ENCODE measurements at regions not wholly inside any gene's neighbourhood (a gene's known extent, or its start where the extent isn't known, plus 50 kb on each side); places are given as distances from the start of the nearest gene placed in this dataset.

DNA sequence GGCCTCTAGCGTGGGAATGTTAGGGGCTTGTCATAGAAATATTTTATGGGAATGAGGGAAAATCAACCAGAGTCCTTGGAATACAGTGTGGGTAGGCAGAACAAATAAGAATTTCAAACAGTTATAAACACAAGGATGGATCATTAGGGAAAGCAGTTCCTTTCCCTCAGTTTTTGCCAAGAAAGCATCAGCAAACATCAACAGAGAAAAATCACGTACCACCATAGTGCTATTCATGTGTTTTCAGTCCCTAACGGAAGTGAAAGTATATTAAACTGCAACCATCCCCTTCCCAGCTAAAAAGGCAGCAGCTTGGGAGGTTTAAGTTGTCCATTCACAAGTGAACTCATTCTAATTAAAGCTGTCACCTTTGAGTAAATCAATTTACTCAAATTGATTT, 334.4 kb upstream of the PCDH18 start:
- H3K4me3 ChIP-seq (ENCODE audit: low read depth, low read length), result no peak overlapping the region
- ChIA-PET CTCF (no interaction called here), POLR2A (no interaction called here)
- no peak for TF ChIP-seq ZBTB49 (tag by site-specific recombination; IDR thresholded peaks at IDR 0.05; ENCODE audit: low read depth)
- no peak for TF ChIP-seq ZNF248 (tag by site-specific recombination; IDR thresholded peaks at IDR 0.05)
- no peak for TF ChIP-seq KLF10 (tag by site-specific recombination; IDR thresholded peaks at IDR 0.05)
- TF ChIP-seq, protein P1, sequence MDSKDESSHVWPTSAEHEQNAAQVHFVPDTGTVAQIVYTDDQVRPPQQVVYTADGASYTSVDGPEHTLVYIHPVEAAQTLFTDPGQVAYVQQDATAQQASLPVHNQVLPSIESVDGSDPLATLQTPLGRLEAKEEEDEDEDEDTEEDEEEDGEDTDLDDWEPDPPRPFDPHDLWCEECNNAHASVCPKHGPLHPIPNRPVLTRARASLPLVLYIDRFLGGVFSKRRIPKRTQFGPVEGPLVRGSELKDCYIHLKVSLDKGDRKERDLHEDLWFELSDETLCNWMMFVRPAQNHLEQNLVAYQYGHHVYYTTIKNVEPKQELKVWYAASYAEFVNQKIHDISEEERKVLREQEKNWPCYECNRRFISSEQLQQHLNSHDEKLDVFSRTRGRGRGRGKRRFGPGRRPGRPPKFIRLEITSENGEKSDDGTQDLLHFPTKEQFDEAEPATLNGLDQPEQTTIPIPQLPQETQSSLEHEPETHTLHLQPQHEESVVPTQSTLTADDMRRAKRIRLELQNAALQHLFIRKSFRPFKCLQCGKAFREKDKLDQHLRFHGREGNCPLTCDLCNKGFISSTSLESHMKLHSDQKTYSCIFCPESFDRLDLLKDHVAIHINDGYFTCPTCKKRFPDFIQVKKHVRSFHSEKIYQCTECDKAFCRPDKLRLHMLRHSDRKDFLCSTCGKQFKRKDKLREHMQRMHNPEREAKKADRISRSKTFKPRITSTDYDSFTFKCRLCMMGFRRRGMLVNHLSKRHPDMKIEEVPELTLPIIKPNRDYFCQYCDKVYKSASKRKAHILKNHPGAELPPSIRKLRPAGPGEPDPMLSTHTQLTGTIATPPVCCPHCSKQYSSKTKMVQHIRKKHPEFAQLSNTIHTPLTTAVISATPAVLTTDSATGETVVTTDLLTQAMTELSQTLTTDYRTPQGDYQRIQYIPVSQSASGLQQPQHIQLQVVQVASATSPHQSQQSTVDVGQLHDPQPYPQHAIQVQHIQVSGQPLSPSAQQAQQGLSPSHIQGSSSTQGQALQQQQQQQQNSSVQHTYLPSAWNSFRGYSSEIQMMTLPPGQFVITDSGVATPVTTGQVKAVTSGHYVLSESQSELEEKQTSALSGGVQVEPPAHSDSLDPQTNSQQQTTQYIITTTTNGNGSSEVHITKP (tag by site-specific recombination; IDR thresholded peaks at IDR 0.05), result no peak
- no peak for TF ChIP-seq ZNF140 (tag by site-specific recombination; IDR thresholded peaks at IDR 0.05)
- H3K27ac ChIP-seq (ENCODE audit: extremely low read depth, low read depth, low read length), result no peak overlapping the region
- no peaks in the 10 kb centered on the region for H3K9me3 ChIP-seq (ENCODE audit: control insufficient read depth, insufficient read depth, low read depth, low read length)
- no peaks in the 10 kb centered on the region for H3K36me3 ChIP-seq (ENCODE audit: control insufficient read depth in 2 of 2, insufficient read depth in 1 of 2, low read length in 2 of 2)
- H3K4me1 ChIP-seq (ENCODE audit: control insufficient read depth, insufficient read depth, low read length), result no peaks in the 10 kb centered on the region

GRCh38 chr4:137861682-137862081, 329.4 kb upstream of the PCDH18 start:
- no peak overlapping the region for H3K27ac ChIP-seq (ENCODE audit: extremely low read depth, low read depth, low read length)
- H3K4me3 ChIP-seq (ENCODE audit: low read depth, low read length), result no peak overlapping the region
- CTCF ChIA-PET, result interaction anchor here (0.9 to 1.1 kb wide), 2 partner anchors 8 to 737 kb away, joined by 3 read pairs; no protein-coding TSS in a partner anchor
- H3K4me1 ChIP-seq (ENCODE audit: control insufficient read depth, insufficient read depth, low read length), result no peaks in the 10 kb centered on the region
- TF ChIP-seq ZNF654 (tag by site-specific recombination; IDR thresholded peaks at IDR 0.05; ENCODE audit: low read depth) (peak; percentile 19), ZNF112 (tag by site-specific recombination; IDR thresholded peaks at IDR 0.05) (no peak)
- no peaks in the 10 kb centered on the region for H3K9me3 ChIP-seq (ENCODE audit: control insufficient read depth, insufficient read depth, low read depth, low read length)
- H3K36me3 ChIP-seq (ENCODE audit: control insufficient read depth in 2 of 2, insufficient read depth in 1 of 2, low read length in 2 of 2), result no peaks in the 10 kb centered on the region
- POLR2A ChIA-PET, result no interaction called here

GRCh38 chr4:137853424-137853823, 321.1 kb upstream of the PCDH18 start:
- POLR2A ChIA-PET, result no interaction called here
- H3K27ac ChIP-seq (ENCODE audit: extremely low read depth, low read depth, low read length), result no peak overlapping the region
- H3K4me3 ChIP-seq (ENCODE audit: low read depth, low read length), result no peak overlapping the region
- H3K36me3 ChIP-seq (ENCODE audit: control insufficient read depth in 2 of 2, insufficient read depth in 1 of 2, low read length in 2 of 2), result no peaks in the 10 kb centered on the region
- H3K9me3 ChIP-seq (ENCODE audit: control insufficient read depth, insufficient read depth, low read depth, low read length), result no peaks in the 10 kb centered on the region
- CTCF ChIA-PET, result interaction anchor here (1.0 kb wide), 2 partner anchors 9 to 743 kb away, joined by 3 to 5 read pairs; no protein-coding TSS in a partner anchor
- TF ChIP-seq RBAK (tag by site-specific recombination; IDR thresholded peaks at IDR 0.05), result no peak
- no peak for TF ChIP-seq SALL2 (tag by site-specific recombination; IDR thresholded peaks at IDR 0.05; ENCODE audit: borderline replicate concordance)
- TF ChIP-seq ZNF266 (tag by site-specific recombination; IDR thresholded peaks at IDR 0.05; ENCODE audit: low read depth), result no peak
- H3K4me1 ChIP-seq (ENCODE audit: control insufficient read depth, insufficient read depth, low read length), result no peaks in the 10 kb centered on the region

DNA sequence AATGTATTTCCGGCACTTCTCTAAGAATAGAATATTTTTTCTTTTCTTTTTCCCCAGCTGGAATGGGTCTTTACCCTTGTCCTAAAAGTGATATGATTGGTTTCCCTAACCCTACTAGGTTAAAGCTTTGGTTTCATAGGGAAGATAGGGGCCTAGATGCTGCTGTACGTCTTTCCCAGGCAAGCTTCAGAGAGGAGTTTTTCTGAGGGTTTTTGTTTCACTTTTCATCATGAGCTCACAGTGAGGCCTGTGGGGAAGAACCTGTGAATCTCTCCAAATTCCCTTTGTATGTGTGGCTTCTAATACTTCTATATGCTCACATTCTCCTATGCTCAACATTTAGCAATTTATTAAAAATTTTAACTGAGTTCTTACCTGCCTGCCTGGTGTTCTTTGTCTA, 320.0 kb upstream of the PCDH18 start:
- no peaks in the 10 kb centered on the region for H3K9me3 ChIP-seq (ENCODE audit: control insufficient read depth, insufficient read depth, low read depth, low read length)
- H3K27ac ChIP-seq (ENCODE audit: extremely low read depth, low read depth, low read length), result no peak overlapping the region
- CTCF ChIA-PET, result no interaction called here
- POLR2A ChIA-PET, result no interaction called here
- no peaks in the 10 kb centered on the region for H3K4me1 ChIP-seq (ENCODE audit: control insufficient read depth, insufficient read depth, low read length)
- H3K4me3 ChIP-seq (ENCODE audit: low read depth, low read length), result no peak overlapping the region
- H3K36me3 ChIP-seq (ENCODE audit: control insufficient read depth in 2 of 2, insufficient read depth in 1 of 2, low read length in 2 of 2), result no peaks in the 10 kb centered on the region
- TF ChIP-seq ZBTB48 (tag by site-specific recombination; IDR thresholded peaks at IDR 0.05), result no peak
- TF ChIP-seq, protein P2, sequence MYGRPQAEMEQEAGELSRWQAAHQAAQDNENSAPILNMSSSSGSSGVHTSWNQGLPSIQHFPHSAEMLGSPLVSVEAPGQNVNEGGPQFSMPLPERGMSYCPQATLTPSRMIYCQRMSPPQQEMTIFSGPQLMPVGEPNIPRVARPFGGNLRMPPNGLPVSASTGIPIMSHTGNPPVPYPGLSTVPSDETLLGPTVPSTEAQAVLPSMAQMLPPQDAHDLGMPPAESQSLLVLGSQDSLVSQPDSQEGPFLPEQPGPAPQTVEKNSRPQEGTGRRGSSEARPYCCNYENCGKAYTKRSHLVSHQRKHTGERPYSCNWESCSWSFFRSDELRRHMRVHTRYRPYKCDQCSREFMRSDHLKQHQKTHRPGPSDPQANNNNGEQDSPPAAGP (tag by site-specific recombination; IDR thresholded peaks at IDR 0.05), result no peak
- no peak for TF ChIP-seq ZNF433 (tag by site-specific recombination; IDR thresholded peaks at IDR 0.05; ENCODE audit: low read depth)
- TF ChIP-seq FEZF1 (tag by site-specific recombination; IDR thresholded peaks at IDR 0.05), result no peak
- TF ChIP-seq ZBTB21 (tag by site-specific recombination; IDR thresholded peaks at IDR 0.05), result no peak
- TF ChIP-seq, protein P3, sequence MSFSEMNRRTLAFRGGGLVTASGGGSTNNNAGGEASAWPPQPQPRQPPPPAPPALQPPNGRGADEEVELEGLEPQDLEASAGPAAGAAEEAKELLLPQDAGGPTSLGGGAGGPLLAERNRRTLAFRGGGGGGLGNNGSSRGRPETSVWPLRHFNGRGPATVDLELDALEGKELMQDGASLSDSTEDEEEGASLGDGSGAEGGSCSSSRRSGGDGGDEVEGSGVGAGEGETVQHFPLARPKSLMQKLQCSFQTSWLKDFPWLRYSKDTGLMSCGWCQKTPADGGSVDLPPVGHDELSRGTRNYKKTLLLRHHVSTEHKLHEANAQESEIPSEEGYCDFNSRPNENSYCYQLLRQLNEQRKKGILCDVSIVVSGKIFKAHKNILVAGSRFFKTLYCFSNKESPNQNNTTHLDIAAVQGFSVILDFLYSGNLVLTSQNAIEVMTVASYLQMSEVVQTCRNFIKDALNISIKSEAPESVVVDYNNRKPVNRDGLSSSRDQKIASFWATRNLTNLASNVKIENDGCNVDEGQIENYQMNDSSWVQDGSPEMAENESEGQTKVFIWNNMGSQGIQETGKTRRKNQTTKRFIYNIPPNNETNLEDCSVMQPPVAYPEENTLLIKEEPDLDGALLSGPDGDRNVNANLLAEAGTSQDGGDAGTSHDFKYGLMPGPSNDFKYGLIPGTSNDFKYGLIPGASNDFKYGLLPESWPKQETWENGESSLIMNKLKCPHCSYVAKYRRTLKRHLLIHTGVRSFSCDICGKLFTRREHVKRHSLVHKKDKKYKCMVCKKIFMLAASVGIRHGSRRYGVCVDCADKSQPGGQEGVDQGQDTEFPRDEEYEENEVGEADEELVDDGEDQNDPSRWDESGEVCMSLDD (tag by site-specific recombination; IDR thresholded peaks at IDR 0.05), result no peak
- TF ChIP-seq ZNF132 (tag by site-specific recombination; IDR thresholded peaks at IDR 0.05; ENCODE audit: borderline replicate concordance), result no peak
- TF ChIP-seq ZNF140 (tag by site-specific recombination; IDR thresholded peaks at IDR 0.05), result no peak
- TF ChIP-seq ZNF843 (tag by site-specific recombination; IDR thresholded peaks at IDR 0.05), result no peak
- no peak for TF ChIP-seq ZNF37A (tag by site-specific recombination; IDR thresholded peaks at IDR 0.05)
- TF ChIP-seq ZNF2 (tag by site-specific recombination; IDR thresholded peaks at IDR 0.05), result no peak

All from HEK293 (cell line).